COR-L47 (cell line): ENCODE measurements at regions not wholly inside any gene's neighbourhood (a gene's known extent, or its start where the extent isn't known, plus 50 kb on each side); places are given as distances from the start of the nearest gene placed in this dataset.
"Not testable (repeated sequence)": the region's sequence is repeated elsewhere in the genome, so short reads cannot be mapped to it uniquely, and the experiment has no call there.

ENCODE experiments used
- DNase-seq: peaks from one replicate; lab custom pipeline; 2025; lab: John Stamatoyannopoulos, UW

GRCh38 chr3:163185721-163186350 is 1689.2 kb downstream of the OTOL1 start:
- no peak for DNase-seq

GRCh38 chr3:163175970-163176369 is 1679.4 kb downstream of the OTOL1 start:
- DNase-seq, result no peak

- DNase-seq, result not testable (repeated sequence)
These were observed 1675.9 kb downstream of the OTOL1 start for GRCh38 chr3:163172513-163172912.

- no peak for DNase-seq
These were observed 1669.6 kb downstream of the OTOL1 start for GRCh38 chr3:163166197-163166596.

GRCh38 chr3:163159306-163159705 is 1662.7 kb downstream of the OTOL1 start:
- no peak for DNase-seq

- DNase-seq, result no peak
These were observed 1643.0 kb downstream of the OTOL1 start for GRCh38 chr3:163139600-163139999.

GRCh38 chr3:163138258-163138657 is 1641.7 kb downstream of the OTOL1 start:
- DNase-seq, result no peak

GRCh38 chr3:163132111-163132510 is 1635.5 kb downstream of the OTOL1 start:
- DNase-seq, result no peak

- no peak for DNase-seq
These were observed 1632.7 kb downstream of the OTOL1 start for GRCh38 chr3:163129287-163129686.

- DNase-seq, result no peak
These were observed 1629.5 kb downstream of the OTOL1 start for GRCh38 chr3:163126115-163126514.
